HFFc6 (cell line): ENCODE measurements at regions not wholly inside any gene's neighbourhood (a gene's known extent, or its start where the extent isn't known, plus 50 kb on each side); places are given as distances from the start of the nearest gene placed in this dataset.

Experiments
- DNase-seq: peaks from one replicate; pipeline ENCODE4 v3.0.0-alpha.2; 2018
- H3K27ac Mint-ChIP-seq: 2 replicates; pipeline ENCODE4 v1.8.0; 2020; ENCODE audit warnings: mild to moderate bottlenecking, mixed read lengths
- H3K27me3 Mint-ChIP-seq: 2 replicates; pipeline ENCODE4 v1.8.0; 2021; ENCODE audit warnings: mild to moderate bottlenecking, moderate library complexity, mixed read lengths; ENCODE audit not compliant: insufficient read depth
- H3K36me3 Mint-ChIP-seq: 2 replicates; pipeline ENCODE4 v1.8.0; 2021; ENCODE audit warnings: low read depth, mixed read lengths
- H3K4me1 Mint-ChIP-seq: 2 replicates; pipeline ENCODE4 v1.8.0; 2020; ENCODE audit warnings: low read depth, mixed read lengths
- H3K4me3 Mint-ChIP-seq: 2 replicates; pipeline ENCODE4 v1.8.0; 2020; ENCODE audit warnings: mild to moderate bottlenecking, moderate library complexity, mixed read lengths
- H3K9me3 Mint-ChIP-seq: 2 replicates; pipeline ENCODE4 v1.8.0; 2020; ENCODE audit warnings: mild to moderate bottlenecking, mixed read lengths
- TF ChIP-seq, protein P1 (sequence below): fragments of 200-600 bp; sonication (generic); IDR thresholded peaks from 2 replicates; pipeline ENCODE4 v1.5.0; 2021; ENCODE audit warnings: antibody characterized with exemption, mild to moderate bottlenecking

DNA sequence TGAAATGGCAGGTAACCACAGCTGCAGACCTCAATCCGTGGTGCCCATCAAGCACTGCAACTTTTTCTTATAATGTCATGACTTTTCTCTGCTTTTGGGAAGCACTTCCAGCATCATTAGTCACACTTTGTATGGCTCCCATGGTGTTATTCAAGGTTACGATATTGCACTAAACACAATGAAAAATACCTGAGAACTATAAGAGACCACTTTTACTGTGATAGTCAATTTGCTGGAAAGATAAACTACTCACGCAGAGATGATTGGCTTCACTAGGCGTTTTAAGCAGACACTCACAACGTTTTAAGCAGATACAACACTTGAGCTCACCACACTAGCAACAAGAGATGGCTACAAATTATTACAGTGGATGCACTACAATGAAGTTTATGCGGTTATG, 103.2 kb upstream of the CHRM3 start:
- peaks cover 6% of the 10 kb centered on the region; the same call in 1 of the 2 replicates for H3K36me3 Mint-ChIP-seq
- TF ChIP-seq, protein P1, sequence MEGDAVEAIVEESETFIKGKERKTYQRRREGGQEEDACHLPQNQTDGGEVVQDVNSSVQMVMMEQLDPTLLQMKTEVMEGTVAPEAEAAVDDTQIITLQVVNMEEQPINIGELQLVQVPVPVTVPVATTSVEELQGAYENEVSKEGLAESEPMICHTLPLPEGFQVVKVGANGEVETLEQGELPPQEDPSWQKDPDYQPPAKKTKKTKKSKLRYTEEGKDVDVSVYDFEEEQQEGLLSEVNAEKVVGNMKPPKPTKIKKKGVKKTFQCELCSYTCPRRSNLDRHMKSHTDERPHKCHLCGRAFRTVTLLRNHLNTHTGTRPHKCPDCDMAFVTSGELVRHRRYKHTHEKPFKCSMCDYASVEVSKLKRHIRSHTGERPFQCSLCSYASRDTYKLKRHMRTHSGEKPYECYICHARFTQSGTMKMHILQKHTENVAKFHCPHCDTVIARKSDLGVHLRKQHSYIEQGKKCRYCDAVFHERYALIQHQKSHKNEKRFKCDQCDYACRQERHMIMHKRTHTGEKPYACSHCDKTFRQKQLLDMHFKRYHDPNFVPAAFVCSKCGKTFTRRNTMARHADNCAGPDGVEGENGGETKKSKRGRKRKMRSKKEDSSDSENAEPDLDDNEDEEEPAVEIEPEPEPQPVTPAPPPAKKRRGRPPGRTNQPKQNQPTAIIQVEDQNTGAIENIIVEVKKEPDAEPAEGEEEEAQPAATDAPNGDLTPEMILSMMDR = no peak
- H3K9me3 Mint-ChIP-seq = peaks cover 16% of the 10 kb centered on the region
- no peak overlapping the region for H3K27ac Mint-ChIP-seq
- no peak for DNase-seq
- no peaks in the 10 kb centered on the region for H3K27me3 Mint-ChIP-seq
- no peak overlapping the region for H3K4me3 Mint-ChIP-seq
- H3K4me1 Mint-ChIP-seq = peaks cover 13% of the 10 kb centered on the region; the same call in 1 of the 2 replicates

DNA sequence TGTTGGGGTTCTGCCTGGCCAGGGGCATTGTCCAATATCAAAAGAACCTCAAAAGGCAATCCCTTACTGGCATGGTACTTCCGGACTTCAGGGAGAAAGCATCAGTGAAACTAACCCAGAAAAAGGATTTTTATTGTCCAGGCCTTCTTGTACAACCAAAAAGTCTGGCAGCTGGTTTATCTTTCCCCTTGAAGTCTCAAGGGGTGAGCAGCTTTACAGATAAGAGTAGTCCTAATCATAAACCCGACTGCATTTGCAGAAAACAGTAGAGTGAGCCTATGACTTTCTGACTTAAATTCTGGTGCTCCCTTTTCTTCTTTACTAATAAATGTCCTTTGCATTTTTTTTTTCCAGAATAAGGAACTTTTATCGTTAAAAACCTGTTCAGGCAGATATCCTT, 104.0 kb upstream of the CHRM3 start:
- Mint-ChIP-seq H3K36me3 (peaks cover 6% of the 10 kb centered on the region; the same call in 1 of the 2 replicates), H3K27me3 (no peaks in the 10 kb centered on the region), H3K27ac (no peak overlapping the region), H3K4me1 (peaks cover 7% of the 10 kb centered on the region; the same call in 1 of the 2 replicates), H3K4me3 (no peak overlapping the region), H3K9me3 (peaks cover 16% of the 10 kb centered on the region)
- no peak for DNase-seq
- TF ChIP-seq, protein P1 = no peak

DNA sequence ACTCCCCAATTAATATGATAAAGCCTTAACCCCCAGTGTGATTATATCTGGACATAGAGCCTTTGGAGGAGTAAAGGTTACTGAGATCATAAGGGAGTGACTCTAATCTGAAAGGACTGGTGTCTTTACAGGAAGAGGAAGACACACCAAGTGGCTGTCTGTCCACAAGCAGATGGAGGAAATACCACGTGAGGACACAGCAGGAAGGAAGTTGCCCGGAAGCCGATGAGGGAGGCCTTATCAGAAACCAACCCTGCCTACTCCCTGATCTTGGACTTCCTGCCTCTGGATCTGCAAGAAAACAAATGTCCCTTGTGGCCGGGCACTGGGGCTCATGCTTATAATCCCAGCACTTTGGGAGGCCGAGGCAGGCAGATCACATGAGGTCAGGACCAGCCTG, 110.3 kb upstream of the CHRM3 start:
- no peaks in the 10 kb centered on the region for H3K36me3 Mint-ChIP-seq
- no peaks in the 10 kb centered on the region for H3K27me3 Mint-ChIP-seq
- H3K27ac Mint-ChIP-seq = no peak overlapping the region
- peaks cover 24% of the 10 kb centered on the region for H3K9me3 Mint-ChIP-seq
- H3K4me1 Mint-ChIP-seq = peaks cover 26% of the 10 kb centered on the region; the same call in 1 of the 2 replicates
- no peak overlapping the region for H3K4me3 Mint-ChIP-seq
- TF ChIP-seq, protein P1 = no peak
- DNase-seq = no peak

DNA sequence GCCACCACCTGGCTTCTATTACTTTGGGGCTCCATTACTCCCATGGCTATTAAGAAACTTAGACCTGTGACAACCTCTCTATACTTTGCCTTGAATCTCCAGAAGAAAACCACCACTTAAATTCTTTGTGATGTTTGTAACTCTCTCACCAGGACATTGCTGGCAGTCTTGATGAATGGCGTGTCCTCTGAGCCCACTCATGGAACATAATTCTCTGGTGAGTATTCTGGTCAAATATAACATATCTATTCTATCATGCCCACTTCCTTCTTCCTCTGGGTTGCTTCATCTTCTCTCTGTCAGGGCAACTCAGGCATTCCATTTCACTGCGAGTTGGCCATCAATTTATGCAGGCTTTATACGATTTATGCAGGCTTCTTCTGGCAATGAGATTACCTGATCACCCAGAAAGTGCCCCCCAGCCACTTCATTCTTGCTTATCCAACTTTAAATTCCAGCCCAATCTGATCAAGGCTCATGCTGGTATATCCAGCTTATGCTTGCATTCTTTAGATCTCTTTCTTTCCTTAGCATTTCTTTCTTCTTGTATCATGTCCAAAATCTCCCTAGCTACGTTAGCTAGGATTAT, 112.0 kb upstream of the CHRM3 start:
- H3K9me3 Mint-ChIP-seq = peaks cover 20% of the 10 kb centered on the region
- H3K27ac Mint-ChIP-seq = peak overlapping the region; percentile 34; the same call in 1 of the 2 replicates
- no peak overlapping the region for H3K4me3 Mint-ChIP-seq
- no peaks in the 10 kb centered on the region for H3K36me3 Mint-ChIP-seq
- peak; percentile 81 for DNase-seq
- H3K27me3 Mint-ChIP-seq = no peaks in the 10 kb centered on the region
- TF ChIP-seq, protein P1 = no peak
- H3K4me1 Mint-ChIP-seq = peaks cover 37% of the 10 kb centered on the region; the same call in 1 of the 2 replicates

DNA sequence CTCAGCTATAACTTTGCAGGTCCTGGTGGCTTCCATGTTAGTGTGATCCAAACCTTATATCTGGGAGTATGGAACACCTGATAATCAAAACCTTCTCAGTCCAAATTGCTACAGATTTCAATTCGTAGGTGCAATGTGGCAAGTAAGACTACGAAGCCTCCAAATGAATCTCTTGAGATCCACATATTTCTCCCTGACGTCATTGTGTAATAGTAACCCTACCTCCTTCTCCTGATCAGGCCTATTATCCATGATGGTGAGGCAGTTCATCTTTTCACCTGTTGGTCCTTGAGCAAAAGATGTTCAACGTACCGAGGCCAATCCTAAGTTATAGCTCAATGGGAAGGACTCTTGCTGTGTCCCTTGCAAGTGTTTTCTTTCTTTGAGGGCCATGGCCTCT, 115.9 kb upstream of the CHRM3 start:
- Mint-ChIP-seq H3K36me3 (no peaks in the 10 kb centered on the region), H3K9me3 (peaks cover 19% of the 10 kb centered on the region), H3K27ac (peak overlapping the region; percentile 67; the same call in 1 of the 2 replicates), H3K27me3 (no peaks in the 10 kb centered on the region; the same call in 1 of the 2 replicates), H3K4me1 (peaks cover 49% of the 10 kb centered on the region; the same call in 1 of the 2 replicates), H3K4me3 (no peak overlapping the region)
- TF ChIP-seq, protein P1 = no peak
- no peak for DNase-seq
